Stromal cell of bone marrow (primary cell): ENCODE measurements at regions not wholly inside any gene's neighbourhood (a gene's known extent, or its start where the extent isn't known, plus 50 kb on each side); places are given as distances from the start of the nearest gene placed in this dataset.

Source experiments
- DNase-seq: peaks from one replicate; pipeline ENCODE4 v3.0.0-alpha.2; 2012; ENCODE audit warnings: low read depth

DNA sequence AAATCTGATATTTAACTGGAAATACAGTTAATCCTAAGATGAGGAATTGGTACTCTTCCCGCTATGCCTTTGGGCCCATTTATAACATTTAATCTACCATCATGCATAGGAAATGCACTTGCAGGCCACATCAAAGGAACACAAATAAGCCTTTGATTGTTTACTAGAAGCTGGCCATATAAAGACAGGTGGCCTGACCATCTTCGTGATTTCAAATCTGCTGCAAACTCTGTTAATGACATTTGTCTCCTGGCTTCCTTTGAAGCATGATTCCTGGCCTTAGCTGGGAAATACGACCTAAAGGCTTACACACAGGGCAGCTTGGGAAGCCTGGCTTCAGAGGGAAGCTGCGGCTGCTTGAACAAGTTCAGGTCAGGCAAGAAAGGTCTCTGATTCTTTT, 552.1 kb downstream of the CDH26 start:
- DNase-seq: no peak

- DNase-seq: peak; percentile 12
Observed at GRCh38 chr20:60512443-60512842, 554.2 kb downstream of the CDH26 start.

DNA sequence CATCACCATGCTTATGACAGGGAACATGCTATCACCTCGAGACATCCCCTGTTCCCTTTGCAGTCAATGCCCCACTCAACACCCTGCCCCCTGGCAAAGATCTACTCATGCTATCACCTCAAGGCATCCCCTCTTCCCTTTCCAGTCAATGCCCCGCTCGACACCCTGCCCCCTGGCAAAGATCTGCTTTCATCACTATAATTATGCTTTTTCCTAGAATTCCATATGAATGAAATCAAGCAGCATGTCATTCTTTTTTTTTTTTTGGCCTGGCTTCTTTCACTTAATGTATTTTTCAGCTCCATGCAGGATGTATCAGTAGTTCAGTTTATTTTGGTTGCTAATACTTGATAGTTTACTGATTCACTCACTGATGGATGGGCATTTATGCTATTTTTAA, 554.9 kb downstream of the CDH26 start:
- DNase-seq: no peak

GRCh38 chr20:60516442-60516841, 558.2 kb downstream of the CDH26 start:
- DNase-seq: no peak

DNA sequence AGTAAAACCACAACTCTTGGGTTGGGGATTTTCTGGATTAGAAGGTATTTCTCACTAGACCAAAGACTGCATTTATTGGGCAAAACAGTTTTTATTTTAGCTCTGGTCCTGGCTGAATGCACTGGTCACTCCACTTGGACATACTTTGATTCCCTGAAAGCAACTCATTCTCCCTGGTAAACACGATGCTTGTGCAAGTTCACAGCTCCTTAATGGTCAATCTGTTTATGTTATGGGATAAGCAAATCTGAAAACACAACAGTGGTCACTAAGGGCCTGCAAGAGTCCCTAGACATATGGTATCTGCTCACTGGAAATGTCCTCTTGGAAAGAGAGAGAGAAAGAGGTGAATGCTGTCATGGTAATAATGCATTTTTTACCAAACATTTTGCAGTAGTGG, 559.8 kb downstream of the CDH26 start:
- no peak for DNase-seq

GRCh38 chr20:60525397-60525796, 567.2 kb downstream of the CDH26 start:
- DNase-seq: no peak

DNA sequence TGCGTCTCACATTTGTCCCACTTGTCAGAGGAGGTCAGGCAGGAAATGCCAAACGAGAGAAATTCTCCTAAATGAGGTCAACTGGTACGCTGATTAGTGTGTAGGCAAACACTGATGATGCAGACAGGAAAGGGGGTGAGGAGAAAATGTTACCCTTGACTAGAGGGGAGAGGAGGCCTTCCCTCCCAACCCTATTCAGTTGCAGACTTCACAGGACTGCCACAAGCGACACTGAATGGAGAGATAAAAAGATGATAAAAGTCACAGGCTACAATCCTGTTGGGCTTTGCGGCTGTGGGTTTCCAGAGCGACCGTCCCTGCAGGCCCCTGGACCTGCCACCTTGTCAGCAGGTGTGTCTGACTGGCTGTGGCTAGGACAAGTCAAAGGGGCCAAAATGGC, 569.4 kb downstream of the CDH26 start:
- DNase-seq: no peak

DNA sequence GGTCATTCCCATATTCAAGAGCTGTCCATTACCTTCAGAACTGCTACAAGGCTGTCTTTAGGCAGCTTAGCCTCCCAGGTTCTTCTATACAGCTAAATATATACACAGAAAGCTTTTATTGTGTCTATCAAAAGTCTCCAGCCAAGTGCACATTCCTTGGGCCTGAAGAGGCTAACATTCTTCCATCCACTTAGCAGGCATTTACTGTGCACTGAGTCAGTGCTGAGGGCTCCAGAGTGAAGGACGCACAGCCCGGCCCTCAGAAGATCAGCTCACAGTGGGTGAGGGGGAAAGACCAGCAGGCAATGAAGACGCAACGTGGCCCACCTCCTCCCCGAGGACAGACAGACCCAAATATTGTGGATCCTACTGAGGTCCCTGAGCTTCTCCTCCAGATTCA, 569.9 kb downstream of the CDH26 start:
- DNase-seq: no peak

DNA sequence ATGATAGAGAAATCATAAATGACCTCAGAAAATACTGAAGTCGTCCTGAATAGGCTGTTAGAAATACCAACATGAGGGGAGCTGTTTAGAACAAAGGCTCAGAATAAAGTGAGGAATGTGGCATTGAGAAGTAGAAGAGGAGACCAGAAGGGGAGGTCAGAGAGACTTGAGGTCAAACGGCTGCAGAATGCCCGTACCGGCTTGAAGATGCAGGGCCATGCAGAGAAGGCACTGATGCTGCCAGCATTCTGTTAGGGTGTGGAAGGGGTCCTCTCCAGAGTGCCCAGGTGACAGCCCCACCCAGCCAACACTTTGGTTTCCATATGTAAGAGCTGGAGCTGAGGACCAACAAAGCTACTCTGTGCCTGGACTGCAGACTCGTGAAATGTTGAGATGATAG, 570.9 kb downstream of the CDH26 start:
- DNase-seq: no peak

DNA sequence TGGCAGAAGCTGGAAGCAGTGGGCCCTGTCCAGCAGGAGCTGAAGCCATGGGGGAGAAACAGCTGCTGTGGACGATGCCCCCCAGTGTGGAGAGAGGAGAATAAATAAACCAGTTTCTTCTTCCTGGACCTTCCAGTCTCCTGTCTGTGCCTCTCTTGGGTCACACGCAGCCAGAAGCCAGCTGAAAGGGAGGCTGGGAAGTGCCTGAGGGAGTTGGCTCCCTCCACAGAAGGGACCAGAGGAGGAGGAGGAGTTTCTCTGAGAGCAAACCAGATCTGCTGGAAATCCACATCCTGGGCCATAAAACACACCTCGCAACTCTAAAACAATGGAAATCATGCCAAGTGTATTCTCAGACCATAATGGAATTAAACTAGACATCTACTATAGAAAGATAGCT, 577.0 kb downstream of the CDH26 start:
- DNase-seq: no peak

DNA sequence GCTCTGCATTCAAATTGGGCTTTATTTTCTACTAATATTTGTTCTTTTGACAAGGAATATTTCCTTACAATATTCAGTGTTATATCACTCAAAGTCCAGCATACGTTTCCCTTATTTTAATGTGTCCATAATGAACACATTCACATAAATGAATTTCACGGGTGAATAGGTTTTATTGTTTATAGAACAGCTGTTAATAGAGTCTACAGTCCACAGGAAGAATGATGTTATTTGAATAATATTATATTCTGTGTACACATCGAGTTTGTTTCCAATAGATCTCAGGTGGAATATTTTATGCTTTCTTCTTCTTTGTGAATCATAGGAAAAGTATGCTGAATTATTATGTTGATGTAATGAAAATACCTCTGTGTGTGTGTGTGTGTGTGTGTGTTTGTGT, 582.4 kb downstream of the CDH26 start:
- DNase-seq: no peak

DNA sequence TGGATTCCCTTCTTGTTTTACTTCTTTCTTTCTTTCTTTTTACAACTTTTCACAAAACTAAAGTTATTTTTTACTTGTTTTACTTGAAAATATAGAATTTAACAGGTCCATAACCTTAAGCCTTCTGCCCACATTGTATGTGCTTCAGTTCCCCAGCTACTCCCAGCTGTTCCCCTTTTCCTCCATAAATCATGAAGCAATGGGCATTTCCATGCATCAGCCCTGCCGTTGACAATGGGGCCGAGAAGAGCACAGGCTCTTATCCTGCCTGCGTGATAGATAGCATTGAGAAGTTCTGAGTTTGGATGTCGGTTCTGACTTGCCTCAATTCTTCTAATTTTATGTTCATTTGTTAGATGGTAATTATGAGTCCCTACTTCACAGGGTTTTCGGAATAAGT, 583.8 kb downstream of the CDH26 start:
- DNase-seq: no peak

- DNase-seq: no peak
Observed at GRCh38 chr20:60543598-60543997, 585.4 kb downstream of the CDH26 start.

- DNase-seq: no peak
Observed at GRCh38 chr20:60553095-60553494, 594.9 kb downstream of the CDH26 start.

DNA sequence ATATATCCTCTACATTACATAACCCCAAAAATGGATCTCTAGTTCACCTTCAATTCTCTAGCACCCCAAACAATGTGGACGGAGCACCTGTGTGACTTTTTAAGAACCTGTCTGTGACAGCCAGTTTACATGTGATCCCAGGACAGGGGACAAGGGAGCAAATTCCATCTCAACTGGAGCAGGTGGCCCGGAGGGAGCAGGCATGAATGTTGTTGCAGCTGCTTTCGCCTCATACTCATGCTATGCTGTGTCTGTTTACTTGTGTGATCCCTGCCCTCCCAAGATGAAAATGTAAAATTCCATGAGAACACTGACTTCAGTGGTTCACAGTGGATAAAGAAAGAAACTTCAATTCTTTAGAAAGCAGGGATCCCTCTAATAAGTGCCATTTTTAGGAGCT, 600.3 kb downstream of the CDH26 start:
- no peak for DNase-seq

- no peak for DNase-seq
Observed at GRCh38 chr20:60559462-60559861, 601.2 kb downstream of the CDH26 start.

GRCh38 chr20:60561052-60561451, 602.8 kb downstream of the CDH26 start:
- no peak for DNase-seq

- DNase-seq: no peak
Observed at GRCh38 chr20:60565083-60565482, 606.9 kb downstream of the CDH26 start.

DNA sequence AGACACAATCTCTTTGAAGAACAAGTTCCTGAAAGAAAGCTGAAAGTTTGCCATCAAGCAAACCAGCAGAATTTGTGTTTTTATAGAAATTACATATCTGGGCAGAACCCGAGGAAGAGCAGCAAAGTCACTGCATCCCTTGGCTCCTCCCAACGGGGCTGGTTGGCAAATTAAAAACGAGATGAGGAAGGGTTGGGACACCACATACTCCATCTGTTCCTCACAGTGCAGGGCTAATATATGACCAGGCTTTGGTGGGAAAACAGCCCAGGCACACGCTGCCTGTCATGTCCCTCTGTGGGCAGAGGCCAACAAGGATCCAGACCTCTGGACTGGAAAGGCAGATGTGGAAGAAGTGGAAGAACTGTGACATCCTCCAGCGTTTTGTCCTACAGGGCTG, 607.3 kb downstream of the CDH26 start:
- no peak for DNase-seq

GRCh38 chr20:60569116-60569515, 610.9 kb downstream of the CDH26 start:
- DNase-seq: no peak

GRCh38 chr20:60570481-60571277, 612.5 kb downstream of the CDH26 start:
- DNase-seq: no peak

DNA sequence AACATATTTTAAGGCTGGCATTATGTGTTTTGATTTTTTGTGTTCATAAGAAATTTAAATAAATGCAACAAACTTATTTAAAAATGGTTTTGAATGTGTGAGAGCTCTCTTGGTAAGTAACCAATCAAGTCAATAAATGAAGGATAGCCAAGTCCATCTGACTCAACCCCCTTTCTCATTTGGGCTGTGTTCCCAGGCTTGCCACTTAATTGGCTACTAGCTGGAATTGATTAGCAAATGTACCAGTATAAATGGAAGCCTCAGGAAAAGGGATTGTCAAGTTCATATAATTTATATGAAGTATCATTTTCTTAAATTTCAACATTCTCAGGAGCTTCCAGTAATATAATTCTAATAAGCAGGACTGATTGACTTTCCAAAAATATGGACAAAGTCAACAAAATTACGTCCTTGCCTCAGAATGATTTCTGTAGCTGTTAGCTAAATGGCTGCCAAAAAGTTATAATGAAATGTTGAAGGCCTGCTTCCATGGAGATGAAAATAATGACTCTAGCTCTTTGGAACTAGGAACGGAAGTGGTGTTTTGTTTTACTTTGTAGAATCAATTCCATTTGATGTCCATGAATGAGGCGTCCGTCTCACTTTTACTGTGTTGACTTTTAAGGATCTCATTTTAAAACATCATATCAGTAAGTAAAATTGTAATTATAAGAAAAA, 614.9 kb downstream of the CDH26 start:
- DNase-seq: peak; percentile 21

GRCh38 chr20:60576236-60576635, 618.0 kb downstream of the CDH26 start:
- no peak for DNase-seq
